Tibial nerve (tissue), 3 donors: ENCODE measurements at regions not wholly inside any gene's neighbourhood (a gene's known extent, or its start where the extent isn't known, plus 50 kb on each side); places are given as distances from the start of the nearest gene placed in this dataset.

Source experiments
- CTCF ChIP-seq, 5 experiments: fragments of 200-600 bp in 3 of 5; fragments of 450-650 bp in 2 of 5; sonication (generic) in 3 of 5; IDR thresholded peaks; one replicate each; pipeline ENCODE4 v1.5.1; 2016 to 2019; ENCODE audit warnings: antibody characterized with exemption in 5 of 5, mild to moderate bottlenecking in 3 of 5, moderate library complexity in 2 of 5
- POLR2A ChIP-seq, 2 donors: fragments of 450-650 bp; IDR thresholded peaks; one replicate each; pipeline ENCODE4 v1.6.1; 2017; ENCODE audit warnings: antibody characterized with exemption in 2 of 2, mild to moderate bottlenecking in 2 of 2, moderate library complexity in 2 of 2

DNA sequence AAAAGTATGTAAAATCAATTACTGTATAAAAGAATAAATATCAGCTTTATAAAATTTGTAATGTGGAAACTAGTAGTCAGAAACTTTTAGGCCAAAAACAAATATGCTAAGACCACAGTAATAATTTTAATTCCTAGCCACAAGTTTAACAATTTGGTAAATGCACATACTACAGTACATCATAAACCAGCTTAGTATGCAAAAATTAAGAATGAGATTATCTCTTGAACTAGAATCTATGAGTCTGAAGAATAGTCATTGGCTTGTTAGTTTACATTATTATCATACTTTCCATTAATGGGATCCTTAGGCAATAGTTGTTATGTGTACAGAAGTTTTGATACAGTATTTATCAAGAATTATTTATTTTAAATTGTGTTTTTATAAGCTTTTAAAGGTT lies 491.9 kb upstream of the FSIP2 start:
- TF ChIP-seq POLR2A (IDR thresholded peaks at IDR 0.05), result no peak
- TF ChIP-seq CTCF (IDR thresholded peaks at IDR 0.05), result no peak
